Ecto neural progenitor cell (in vitro differentiated cells): ENCODE measurements at regions not wholly inside any gene's neighbourhood (a gene's known extent, or its start where the extent isn't known, plus 50 kb on each side); places are given as distances from the start of the nearest gene placed in this dataset.
"Not testable (repeated sequence)": the region's sequence is repeated elsewhere in the genome, so short reads cannot be mapped to it uniquely, and the experiment has no call there.

Experiments used
- DNase-seq: peaks from one replicate; pipeline ENCODE4 v3.0.0-alpha.2; 2018; ENCODE audit warnings: low spot score

- DNase-seq, result no peak
These were observed 362.2 kb upstream of the IRAK1BP1 start for GRCh38 chr6:78505178-78505577.

- DNase-seq, result no peak
These were observed 356.3 kb upstream of the IRAK1BP1 start for GRCh38 chr6:78511009-78511408.

GRCh38 chr6:78513856-78514255 lies 353.5 kb upstream of the IRAK1BP1 start:
- DNase-seq, result no peak

- DNase-seq, result no peak
These were observed 352.1 kb upstream of the IRAK1BP1 start for GRCh38 chr6:78515271-78515670.

GRCh38 chr6:78517399-78517798 lies 350.0 kb upstream of the IRAK1BP1 start:
- DNase-seq, result no peak

GRCh38 chr6:78523622-78524021 lies 343.7 kb upstream of the IRAK1BP1 start:
- no peak for DNase-seq

- DNase-seq, result no peak
These were observed 341.4 kb upstream of the IRAK1BP1 start for GRCh38 chr6:78525976-78526375.

- no peak for DNase-seq
These were observed 340.9 kb upstream of the IRAK1BP1 start for GRCh38 chr6:78526432-78526831.

- no peak for DNase-seq
These were observed 338.4 kb upstream of the IRAK1BP1 start for GRCh38 chr6:78528926-78529325.

- no peak for DNase-seq
These were observed 337.1 kb upstream of the IRAK1BP1 start for GRCh38 chr6:78530208-78530607.

- DNase-seq, result no peak
These were observed 333.9 kb upstream of the IRAK1BP1 start for GRCh38 chr6:78533426-78533825.

- DNase-seq, result no peak
These were observed 333.5 kb upstream of the IRAK1BP1 start for GRCh38 chr6:78533876-78534275.

GRCh38 chr6:78538002-78538401 lies 329.3 kb upstream of the IRAK1BP1 start:
- no peak for DNase-seq

- DNase-seq, result not testable (repeated sequence)
These were observed 319.7 kb upstream of the IRAK1BP1 start for GRCh38 chr6:78547636-78548035.

- no peak for DNase-seq
These were observed 316.0 kb upstream of the IRAK1BP1 start for GRCh38 chr6:78551361-78551760.

- no peak for DNase-seq
These were observed 314.9 kb upstream of the IRAK1BP1 start for GRCh38 chr6:78552435-78552834.

GRCh38 chr6:78554341-78554740 lies 313.0 kb upstream of the IRAK1BP1 start:
- DNase-seq, result no peak

- no peak for DNase-seq
These were observed 308.3 kb upstream of the IRAK1BP1 start for GRCh38 chr6:78559056-78559455.

- DNase-seq, result no peak
These were observed 306.3 kb upstream of the IRAK1BP1 start for GRCh38 chr6:78561015-78561414.

- DNase-seq, result no peak
These were observed 301.4 kb upstream of the IRAK1BP1 start for GRCh38 chr6:78565997-78566396.

- DNase-seq, result no peak
These were observed 297.3 kb upstream of the IRAK1BP1 start for GRCh38 chr6:78570044-78570443.

- no peak for DNase-seq
These were observed 289.8 kb upstream of the IRAK1BP1 start for GRCh38 chr6:78577585-78577984.

- no peak for DNase-seq
These were observed 288.9 kb upstream of the IRAK1BP1 start for GRCh38 chr6:78578430-78578829.

- no peak for DNase-seq
These were observed 286.4 kb upstream of the IRAK1BP1 start for GRCh38 chr6:78580923-78581322.

GRCh38 chr6:78583079-78583478 lies 284.3 kb upstream of the IRAK1BP1 start:
- DNase-seq, result no peak
